H1 (cell line): ENCODE measurements at regions not wholly inside any gene's neighbourhood (a gene's known extent, or its start where the extent isn't known, plus 50 kb on each side); places are given as distances from the start of the nearest gene placed in this dataset.
A peak's percentile ranks its signal among the peaks of the same experiment; 100 is the strongest.

Experiments
- CTCF ChIA-PET: fragments of 300-600 bp; sonication (Branson Sonifier 250); formaldehyde crosslinking; loops from one replicate; lab custom pipeline; 2021; ENCODE audit not compliant: partially characterized antibody; lab: Charles Lee
- POLR2A ChIA-PET: fragments of 300-600 bp; sonication (Branson Sonifier 250); formaldehyde crosslinking; loops from one replicate; lab custom pipeline; 2021; ENCODE audit warnings: inconsistent platforms; ENCODE audit not compliant: partially characterized antibody; lab: Charles Lee
- DNase-seq, 2 experiments: peaks; one replicate each; pipeline versions ENCODE4 v3.0.0 to v3.0.0-alpha.2; 2010 to 2022; ENCODE audit warnings: low spot score in 2 of 2, low read depth in 1 of 2, mixed read lengths in 1 of 2
- FAIRE-seq: peaks from 2 replicates; lab custom pipeline; 2011; peaks lifted over from hg19 to GRCh38; lab: Jason Lieb, UNC
- H2AFZ ChIP-seq: 2 replicates; pipeline ENCODE4 v1.8.1; 2012; ENCODE audit warnings: low read length, inconsistent platforms
- H2AK5ac ChIP-seq: 2 replicates; pipeline ENCODE4 v1.6.1; 2013; ENCODE audit warnings: low read depth, low read length
- H2BK120ac ChIP-seq: replicated peaks from 2 replicates; pipeline ENCODE3; 2013; ENCODE audit warnings: low read depth, low read length, inconsistent platforms
- H2BK12ac ChIP-seq: 2 replicates; pipeline ENCODE4 v1.6.1; 2013; ENCODE audit warnings: low read depth, low read length
- H2BK15ac ChIP-seq: 2 replicates; pipeline ENCODE4 v1.6.1; 2013; ENCODE audit warnings: low read length
- H2BK20ac ChIP-seq: 2 replicates; pipeline ENCODE4 v1.6.1; 2013; ENCODE audit warnings: low read length
- H2BK5ac ChIP-seq: 2 replicates; pipeline ENCODE4 v1.6.1; 2013; ENCODE audit warnings: low read depth, low read length
- H3K14ac ChIP-seq: 2 replicates; pipeline ENCODE4 v1.6.1; 2013; ENCODE audit warnings: inconsistent platforms; ENCODE audit not compliant: insufficient read length
- H3K18ac ChIP-seq: 2 replicates; pipeline ENCODE4 v1.6.1; 2013; ENCODE audit warnings: low read length; ENCODE audit errors: extremely low read depth
- H3K23ac ChIP-seq: 2 replicates; pipeline ENCODE4 v1.6.1; 2013; ENCODE audit warnings: inconsistent platforms; ENCODE audit not compliant: insufficient read length
- H3K23me2 ChIP-seq: 2 replicates; pipeline ENCODE4 v1.6.1; 2013; ENCODE audit warnings: low read depth, low read length
- H3K27ac ChIP-seq: 2 replicates; pipeline ENCODE4 v1.6.1; 2011; ENCODE audit warnings: low read depth, low read length, inconsistent platforms
- H3K27me3 ChIP-seq, 4 experiments: replicated peaks in 1 of 4; 1 replicate in 1 of 4; 2 replicates in 3 of 4; pipeline versions ENCODE4 v1.6.1 to v1.8.1; 2011 to 2013; ENCODE audit warnings: low read length in 3 of 4, mild to moderate bottlenecking in 3 of 4, inconsistent platforms in 2 of 4, mixed read lengths in 2 of 4, moderate library complexity in 1 of 4; ENCODE audit not compliant: control insufficient read depth in 3 of 4, insufficient read depth in 3 of 4; ENCODE audit errors: extremely low read depth in 1 of 4
- H3K36me3 ChIP-seq, 4 experiments: 2 replicates each; pipeline versions ENCODE4 v1.6.1 to v1.8.1; 2011 to 2013; ENCODE audit warnings: mild to moderate bottlenecking in 4 of 4, low read length in 3 of 4, moderate library complexity in 2 of 4, control low read depth in 1 of 4, inconsistent platforms in 1 of 4; ENCODE audit not compliant: insufficient read depth in 4 of 4, control insufficient read depth in 2 of 4
- H3K4ac ChIP-seq: replicated peaks from 2 replicates; pipeline ENCODE3; 2013; ENCODE audit warnings: low read length, low read depth, mixed read lengths, inconsistent platforms; ENCODE audit not compliant: insufficient read length
- H3K4me1 ChIP-seq, 4 experiments: replicated peaks in 1 of 4; 1 replicate in 1 of 4; 2 replicates in 3 of 4; pipeline versions ENCODE4 v1.6.1 to v1.8.1; 2011 to 2013; ENCODE audit warnings: low read length in 3 of 4, inconsistent platforms in 2 of 4, mixed read lengths in 1 of 4; ENCODE audit not compliant: insufficient read depth in 4 of 4, control insufficient read depth in 3 of 4
- H3K4me2 ChIP-seq, 2 experiments: 2 replicates each; pipeline versions ENCODE4 v1.6.1 to v1.8.1; 2011 to 2013; ENCODE audit warnings: low read depth in 2 of 2, low read length in 2 of 2, control low read depth in 1 of 2, inconsistent platforms in 1 of 2, mild to moderate bottlenecking in 1 of 2; ENCODE audit not compliant: insufficient read depth in 1 of 2
- H3K4me3 ChIP-seq, 4 experiments: fragments of 200-600, 300-600 bp in 1 of 4; sonication (generic), shearing (Covaris generic), sonication (Bioruptor Twin) in 1 of 4; 2 replicates each; pipeline versions ENCODE4 v1.5.1 to v1.8.1; 2011 to 2016; ENCODE audit warnings: low read length in 4 of 4, low read depth in 3 of 4, control low read depth in 2 of 4, inconsistent platforms in 2 of 4, mild to moderate bottlenecking in 2 of 4, mixed read lengths in 1 of 4, moderate library complexity in 1 of 4; ENCODE audit not compliant: insufficient read depth in 2 of 4; ENCODE audit errors: extremely low read depth in 1 of 4
- H3K56ac ChIP-seq: replicated peaks from 2 replicates; pipeline ENCODE3; 2013; ENCODE audit warnings: low read depth, mild to moderate bottlenecking, mixed read lengths, low read length, inconsistent platforms; ENCODE audit not compliant: insufficient read length
- H3K79me1 ChIP-seq: 2 replicates; pipeline ENCODE4 v1.6.1; 2013; ENCODE audit warnings: low read depth, low read length, control low read depth
- H3K79me2 ChIP-seq, 2 experiments: 2 replicates each; pipeline versions ENCODE4 v1.6.1 to v1.8.1; 2012 to 2013; ENCODE audit warnings: low read length in 2 of 2, mild to moderate bottlenecking in 2 of 2, inconsistent platforms in 1 of 2; ENCODE audit not compliant: insufficient read depth in 2 of 2, control insufficient read depth in 1 of 2
- H3K9ac ChIP-seq, 4 experiments: replicated peaks in 1 of 4; 1 replicate in 1 of 4; 2 replicates in 3 of 4; pipeline versions ENCODE4 v1.6.1 to v1.8.1; 2011 to 2013; ENCODE audit warnings: low read depth in 3 of 4, low read length in 3 of 4, control low read depth in 2 of 4, mild to moderate bottlenecking in 2 of 4, moderate library complexity in 2 of 4, inconsistent platforms in 1 of 4; ENCODE audit errors: extremely low read depth in 1 of 4
- H3K9me3 ChIP-seq, 2 experiments: 2 replicates each; pipeline versions ENCODE4 v1.6.1 to v1.8.1; 2012 to 2013; ENCODE audit warnings: mild to moderate bottlenecking in 2 of 2, moderate library complexity in 2 of 2, control low read depth in 1 of 2, inconsistent platforms in 1 of 2, low read depth in 1 of 2, low read length in 1 of 2, mixed read lengths in 1 of 2; ENCODE audit not compliant: insufficient read depth in 2 of 2
- H4K20me1 ChIP-seq, 2 experiments: replicated peaks in 1 of 2; 2 replicates each; pipeline versions ENCODE3 to v1.8.1; 2011 to 2013; ENCODE audit warnings: inconsistent platforms in 2 of 2, low read length in 2 of 2, mild to moderate bottlenecking in 1 of 2; ENCODE audit not compliant: insufficient read depth in 2 of 2, control insufficient read depth in 1 of 2
- H4K5ac ChIP-seq: 2 replicates; pipeline ENCODE4 v1.6.1; 2013; ENCODE audit warnings: low read length, low read depth, mixed read lengths, inconsistent platforms; ENCODE audit not compliant: insufficient read length
- H4K8ac ChIP-seq: 2 replicates; pipeline ENCODE4 v1.8.0; 2013; ENCODE audit warnings: mild to moderate bottlenecking, moderate library complexity, low read length, inconsistent platforms; ENCODE audit not compliant: insufficient read depth; ENCODE audit errors: extremely low read depth
- H4K91ac ChIP-seq: replicated peaks from 2 replicates; pipeline ENCODE3; 2013; ENCODE audit warnings: low read length, mixed read lengths, inconsistent platforms; ENCODE audit not compliant: insufficient read length
- BRCA1 ChIP-seq: IDR thresholded peaks from 2 replicates; pipeline ENCODE4 v1.6.1; 2012; ENCODE audit warnings: low read depth, low read length, improper control_type of control experiment
- CTBP2 ChIP-seq: IDR thresholded peaks from 2 replicates; pipeline ENCODE4 v1.7.0; 2011; ENCODE audit warnings: borderline replicate concordance, mild to moderate bottlenecking, moderate library complexity, mixed read lengths, low read length; ENCODE audit not compliant: insufficient read depth, insufficient read length
- CTCF ChIP-seq, 3 experiments: IDR thresholded peaks; 1 replicate in 2 of 3; 2 replicates in 1 of 3; pipeline versions ENCODE4 v1.5.1 to v1.6.1; 2011; ENCODE audit warnings: low read length in 3 of 3, mild to moderate bottlenecking in 3 of 3, inconsistent platforms in 2 of 3, low read depth in 1 of 3, moderate library complexity in 1 of 3; ENCODE audit not compliant: insufficient read depth in 1 of 3; ENCODE audit errors: control extremely low read depth in 1 of 3
- E2F6 ChIP-seq: IDR thresholded peaks from 2 replicates; pipeline ENCODE4 v1.6.1; 2012; ENCODE audit warnings: inconsistent platforms
- EZH2 ChIP-seq: fragments of 200-600 bp; sonication (generic); IDR thresholded peaks from 2 replicates; pipeline ENCODE4 v1.7.1; 2012; ENCODE audit warnings: low read depth, mild to moderate bottlenecking, moderate library complexity, low read length, inconsistent platforms; ENCODE audit not compliant: severe bottlenecking
- GTF2F1 ChIP-seq: IDR thresholded peaks from 2 replicates; pipeline ENCODE4 v1.6.1; 2012; ENCODE audit warnings: low read depth, low read length, improper control_type of control experiment, borderline replicate concordance
- JUN ChIP-seq: IDR thresholded peaks from 2 replicates; pipeline ENCODE4 v1.6.1; 2011; ENCODE audit warnings: low read depth, mild to moderate bottlenecking, improper control_type of control experiment, low read length
- RBBP5 ChIP-seq: IDR thresholded peaks from 2 replicates; pipeline ENCODE4 v1.7.1; 2012; ENCODE audit warnings: low read depth, mild to moderate bottlenecking, inconsistent platforms, low read length, moderate library complexity, borderline replicate concordance
- SP4 ChIP-seq: IDR thresholded peaks from 2 replicates; pipeline ENCODE4 v1.6.1; 2012; ENCODE audit warnings: low read length, inconsistent platforms
- TAF1 ChIP-seq: IDR thresholded peaks from 2 replicates; pipeline ENCODE4 v1.6.1; 2011; ENCODE audit warnings: mild to moderate bottlenecking, low read depth, low read length
- YY1 ChIP-seq: IDR thresholded peaks from 2 replicates; pipeline ENCODE4 v1.6.1; 2011; ENCODE audit warnings: low read depth, mild to moderate bottlenecking, low read length
- WGBS, 2 experiments: shearing (Covaris generic) in 1 of 2; methylation state at CpG; one replicate each; pipeline versions ENCODE4 v1.1.6 to v1.1.7; 2013 to 2015; ENCODE audit warnings: low lambda C conversion rate in 2 of 2, mixed read lengths in 2 of 2, inconsistent platforms in 1 of 2, low coverage in 1 of 2, missing lambda C conversion rate in 1 of 2; ENCODE audit not compliant: insufficient replicate concordance in 2 of 2, insufficient coverage in 1 of 2, insufficient read length in 1 of 2; ENCODE audit errors: extremely low coverage in 1 of 2, missing lambda C conversion rate in 1 of 2; 5-methylcytosine and 5-hydroxymethylcytosine counted together

- Histone ChIP-seq H3K9me3 (no peaks in the 10 kb centered on the region), H3K23me2 (no peaks in the 10 kb centered on the region), H3K18ac (no peak overlapping the region), H3K27ac (no peak overlapping the region), H3K4ac (no peak overlapping the region), H3K14ac (no peak overlapping the region), H4K91ac (no peak overlapping the region), H3K79me2 (no peaks in the 10 kb centered on the region), H2AK5ac (no peak overlapping the region), H3K4me2 (no peak overlapping the region), H3K79me1 (no peaks in the 10 kb centered on the region), H2BK12ac (no peak overlapping the region), H3K4me1 (no peaks in the 10 kb centered on the region), H4K8ac (no peak overlapping the region), H3K23ac (no peak overlapping the region), H3K9ac (no peak overlapping the region), H3K4me3 (no peak overlapping the region), H3K27me3 (no peaks in the 10 kb centered on the region), H4K20me1 (no peaks in the 10 kb centered on the region), H2BK5ac (no peak overlapping the region), H3K56ac (no peak overlapping the region), H2BK15ac (no peak overlapping the region), H3K36me3 (no peaks in the 10 kb centered on the region), H2AFZ (peak overlapping the region; percentile 59; the same call in 1 of the 2 replicates), H2BK20ac (no peak overlapping the region), H2BK120ac (no peak overlapping the region), H4K5ac (no peak overlapping the region)
- ChIA-PET POLR2A (no interaction called here), CTCF (no interaction called here)
- 91% methylated on average over 1 of the region's 1 CpG; no CpG with 5 or more reads in 1 of the 2 experiments for WGBS, 2 experiments
- FAIRE-seq: no peak
- DNase-seq: no peak
- TF ChIP-seq RBBP5 (no peak), BRCA1 (no peak), JUN (no peak), YY1 (no peak), TAF1 (no peak), CTBP2 (no peak), EZH2 (no peak), E2F6 (no peak), GTF2F1 (no peak), CTCF (IDR thresholded peaks at IDR 0.05; ENCODE audit: control extremely low read depth in 1 of 3, insufficient read depth in 1 of 3, low read depth in 1 of 3, low read length in 3 of 3) (no peak), SP4 (no peak)
These were observed 126.3 kb upstream of the PCSK2 start for GRCh38 chr20:17100506-17100905.
